ENCODE measurements at regions not wholly inside any gene's neighbourhood (a gene's known extent, or its start where the extent isn't known, plus 50 kb on each side); places are given as distances from the start of the nearest gene placed in this dataset.

DNA sequence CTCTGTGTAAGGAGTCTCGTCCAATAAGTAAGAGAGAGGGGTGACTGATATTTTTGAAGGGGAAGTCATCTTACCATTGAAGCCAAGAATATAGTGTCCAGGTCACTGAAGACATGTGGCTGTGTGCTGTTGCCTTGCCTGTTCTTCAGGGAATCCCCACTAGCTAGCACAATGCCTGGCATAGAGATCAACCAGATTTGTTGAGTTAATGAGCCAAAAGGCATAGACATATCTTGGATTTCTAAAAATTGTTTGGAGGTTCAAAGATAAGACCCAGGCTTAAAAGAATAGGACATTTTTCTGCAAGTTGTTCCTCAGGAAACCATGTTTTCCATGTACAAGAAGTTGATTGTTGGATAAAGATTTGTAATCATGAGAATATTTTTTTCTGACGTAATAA is 119.3 kb upstream of the DKK2 start:
- DNase-seq (ENCODE audit: low read depth): no peak

DNA sequence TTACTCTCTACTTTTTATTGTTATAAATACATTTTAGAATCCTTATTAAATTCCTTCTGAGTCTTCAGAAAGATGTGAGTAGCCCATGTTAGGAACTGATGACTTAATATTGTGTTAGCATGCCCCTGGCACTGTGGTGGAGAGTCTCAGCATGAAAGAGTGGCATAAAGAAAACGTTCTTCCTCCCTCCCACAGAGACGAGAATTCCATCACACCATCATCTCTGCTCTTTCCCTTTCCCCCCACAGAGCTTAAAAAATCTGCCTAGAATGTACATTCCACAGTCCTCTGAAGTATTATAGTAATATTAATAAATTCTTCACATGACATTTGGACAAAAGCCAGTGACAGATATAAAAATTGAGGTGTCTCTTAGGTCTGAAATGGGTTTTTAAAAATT is 117.8 kb upstream of the DKK2 start:
- DNase-seq (ENCODE audit: low read depth): no peak

DNA sequence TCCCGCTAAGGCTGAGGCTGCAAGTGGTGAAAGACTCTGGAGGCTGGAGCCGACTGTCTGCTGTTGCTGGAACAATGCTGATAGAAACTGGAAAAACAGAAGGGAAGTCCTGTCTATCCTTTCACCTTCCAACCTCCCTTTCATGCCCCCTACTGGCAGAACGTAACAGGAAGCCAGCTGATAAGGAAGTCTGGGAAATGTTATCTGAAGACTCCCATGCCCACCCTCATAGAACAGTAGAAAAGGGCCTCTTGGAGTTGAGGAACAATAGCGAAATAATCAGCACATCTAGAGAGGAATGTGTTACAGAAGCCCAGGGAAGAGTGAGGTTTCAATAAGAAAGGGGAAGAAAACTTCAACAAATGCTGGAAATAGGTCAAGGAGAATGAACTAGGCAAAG is 117.1 kb upstream of the DKK2 start:
- no peak for DNase-seq (ENCODE audit: low read depth)

DNA sequence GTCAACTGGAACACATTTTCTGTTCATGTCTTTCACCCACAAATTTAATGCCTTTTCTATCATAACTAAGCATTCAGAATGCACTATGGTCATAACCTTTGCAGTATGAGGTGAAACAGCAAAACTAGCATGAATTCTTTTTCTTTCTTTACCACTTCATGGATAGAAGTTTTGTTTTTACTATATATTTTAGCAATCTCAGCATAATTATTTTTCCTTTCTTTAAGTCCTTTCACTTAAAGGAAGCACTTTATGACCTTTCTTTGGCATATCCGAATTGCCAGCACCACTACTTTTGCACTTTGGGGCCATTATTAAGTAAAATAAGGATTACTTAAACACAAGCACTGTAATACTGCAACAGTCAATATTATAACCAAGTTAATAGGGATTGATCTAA is 115.1 kb upstream of the DKK2 start:
- DNase-seq (ENCODE audit: low read depth): no peak

- DNase-seq (ENCODE audit: low read depth): no peak
These were observed 112.8 kb upstream of the DKK2 start for GRCh38 chr4:107148904-107149303.

GRCh38 chr4:107147873-107148272 is 111.8 kb upstream of the DKK2 start:
- no peak for DNase-seq (ENCODE audit: low read depth)

- DNase-seq (ENCODE audit: low read depth): no peak
These were observed 102.3 kb upstream of the DKK2 start for GRCh38 chr4:107138433-107138832.

GRCh38 chr4:107133965-107134653 is 98.0 kb upstream of the DKK2 start:
- DNase-seq (ENCODE audit: low read depth): no peak

DNA sequence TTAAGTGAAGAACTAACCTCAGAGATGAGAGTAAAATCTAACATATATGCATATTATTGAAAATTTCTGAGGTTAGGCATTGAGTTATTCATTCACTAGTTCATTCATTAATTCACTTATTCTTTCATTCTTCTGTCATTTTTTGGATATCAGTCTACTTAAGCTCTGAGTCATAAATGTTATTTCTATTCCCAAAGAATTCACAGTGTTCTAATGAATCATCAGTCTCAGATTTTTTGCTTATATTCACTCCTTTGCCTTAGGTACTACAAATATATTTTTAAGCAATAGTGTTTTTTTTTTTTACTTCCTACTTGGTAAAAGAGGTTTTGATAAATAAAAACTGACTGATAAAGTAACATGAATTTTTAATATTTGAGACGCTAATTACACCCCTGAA is 95.2 kb upstream of the DKK2 start:
- no peak for DNase-seq (ENCODE audit: low read depth)

DNA sequence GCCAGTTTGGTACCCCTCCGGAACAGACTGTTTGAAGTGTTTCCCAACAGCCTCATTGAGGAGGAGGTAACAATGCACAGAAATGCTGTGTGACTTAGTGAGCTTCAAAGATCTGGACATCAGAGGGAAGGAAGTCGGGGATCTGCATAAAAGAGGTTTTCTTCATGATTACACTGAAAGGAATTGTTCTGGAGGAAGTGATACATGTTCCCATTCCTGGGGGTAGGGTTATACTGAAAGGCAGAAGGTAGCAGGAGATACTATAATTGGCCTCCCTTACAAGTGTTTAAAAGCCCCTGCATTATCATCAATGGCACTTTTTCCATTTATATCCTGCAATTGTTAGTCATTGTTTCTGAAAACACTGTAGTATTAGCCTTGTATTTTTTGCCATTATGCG is 94.0 kb upstream of the DKK2 start:
- no peak for DNase-seq (ENCODE audit: low read depth)

DNA sequence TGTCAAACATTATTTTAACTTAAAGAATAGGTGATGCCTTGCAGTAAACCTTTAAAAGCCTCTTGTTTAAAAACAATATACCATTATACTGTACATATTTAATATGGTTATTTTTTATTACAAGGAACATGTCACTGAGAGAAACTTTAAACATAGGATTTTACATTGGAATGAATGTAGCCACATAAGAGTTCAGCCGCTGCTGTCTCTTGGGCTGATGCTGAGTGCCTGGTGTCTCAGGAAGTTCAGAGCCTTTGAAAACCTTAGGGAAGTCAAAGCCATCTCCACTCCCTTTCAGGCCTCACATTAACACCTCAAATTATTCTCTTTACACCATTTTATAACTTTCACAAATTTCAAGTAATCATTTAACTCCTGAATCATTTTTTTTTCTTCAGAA is 93.5 kb upstream of the DKK2 start:
- no peak for DNase-seq (ENCODE audit: low read depth)

- DNase-seq (ENCODE audit: low read depth): no peak
These were observed 93.0 kb upstream of the DKK2 start for GRCh38 chr4:107129076-107129475.

GRCh38 chr4:107128116-107128515 is 92.0 kb upstream of the DKK2 start:
- DNase-seq (ENCODE audit: low read depth): no peak

DNA sequence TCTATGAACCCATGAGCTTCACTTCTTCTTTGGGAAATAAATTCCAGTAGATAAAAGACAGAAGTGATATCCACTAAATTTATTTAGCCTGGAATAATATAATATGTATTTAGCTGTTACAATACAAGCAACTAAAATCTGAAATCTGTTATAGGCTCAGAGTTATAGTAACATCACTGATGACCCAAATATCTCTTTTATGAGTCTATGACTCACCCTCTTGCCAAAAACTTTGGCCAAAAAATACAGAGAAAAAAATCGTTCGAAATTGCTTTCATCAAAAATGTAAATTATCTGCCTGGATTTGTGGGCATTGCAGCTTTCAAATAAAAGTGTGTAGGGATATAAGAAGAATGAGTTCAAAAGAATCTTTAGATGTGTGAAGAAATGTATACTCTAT is 89.4 kb upstream of the DKK2 start:
- no peak for DNase-seq (ENCODE audit: low read depth)

- no peak for DNase-seq (ENCODE audit: low read depth)
These were observed 86.6 kb upstream of the DKK2 start for GRCh38 chr4:107122736-107123135.

- DNase-seq (ENCODE audit: low read depth): no peak
These were observed 84.5 kb upstream of the DKK2 start for GRCh38 chr4:107120661-107121060.

GRCh38 chr4:107117726-107118125 is 81.6 kb upstream of the DKK2 start:
- no peak for DNase-seq (ENCODE audit: low read depth)

DNA sequence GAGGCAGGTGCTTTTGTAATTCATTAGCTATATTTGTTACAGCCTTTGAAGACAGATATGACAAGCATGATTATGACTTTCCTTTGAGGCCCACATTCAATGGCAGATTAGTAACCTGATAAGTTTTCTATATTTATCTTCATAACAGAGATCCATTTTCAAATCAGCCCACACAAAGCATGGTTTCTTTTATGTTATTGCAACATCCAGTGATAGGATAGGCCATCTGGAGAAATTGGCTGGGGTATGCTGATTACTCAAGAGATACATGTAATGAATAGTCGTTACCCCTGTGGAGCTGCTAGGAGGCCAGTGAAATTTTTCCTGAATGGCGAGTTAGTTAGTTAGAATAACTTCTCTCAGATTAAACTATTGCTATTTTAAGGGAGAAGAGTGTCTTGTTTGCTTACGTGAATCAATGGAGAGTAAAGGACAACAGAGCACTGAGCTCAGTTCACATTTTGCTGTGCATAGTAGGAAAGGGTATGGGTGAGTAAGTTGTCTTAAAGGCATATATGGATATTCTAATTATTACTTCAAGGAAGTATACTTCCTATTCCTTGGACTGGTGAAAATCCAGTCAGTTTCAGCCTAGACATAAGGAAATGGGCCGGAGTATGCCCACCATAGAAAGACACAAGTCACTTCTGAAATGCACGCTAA is 79.2 kb upstream of the DKK2 start:
- DNase-seq (ENCODE audit: low read depth): no peak

GRCh38 chr4:107114059-107114458 is 77.9 kb upstream of the DKK2 start:
- DNase-seq (ENCODE audit: low read depth): no peak

DNA sequence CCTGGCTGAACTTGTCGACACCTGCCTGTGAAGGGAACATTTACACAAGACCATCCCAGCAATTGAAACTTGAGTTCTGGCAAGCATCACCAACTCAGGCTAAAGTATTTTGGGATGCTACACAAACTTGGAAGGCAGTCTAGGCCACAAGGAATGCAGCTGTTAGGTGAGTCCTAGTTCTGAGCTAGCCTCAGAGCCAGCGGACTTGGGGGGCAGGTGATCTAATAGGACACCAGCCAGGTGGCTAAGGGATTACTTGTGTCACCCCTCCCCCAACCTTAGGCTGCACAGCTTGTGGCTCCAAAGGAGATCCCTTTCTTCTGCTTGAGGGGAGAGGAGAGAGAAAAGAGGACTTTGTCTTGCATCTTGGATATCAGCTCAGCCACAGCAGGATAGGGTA is 62.3 kb upstream of the DKK2 start:
- DNase-seq (ENCODE audit: low read depth): no peak

DNA sequence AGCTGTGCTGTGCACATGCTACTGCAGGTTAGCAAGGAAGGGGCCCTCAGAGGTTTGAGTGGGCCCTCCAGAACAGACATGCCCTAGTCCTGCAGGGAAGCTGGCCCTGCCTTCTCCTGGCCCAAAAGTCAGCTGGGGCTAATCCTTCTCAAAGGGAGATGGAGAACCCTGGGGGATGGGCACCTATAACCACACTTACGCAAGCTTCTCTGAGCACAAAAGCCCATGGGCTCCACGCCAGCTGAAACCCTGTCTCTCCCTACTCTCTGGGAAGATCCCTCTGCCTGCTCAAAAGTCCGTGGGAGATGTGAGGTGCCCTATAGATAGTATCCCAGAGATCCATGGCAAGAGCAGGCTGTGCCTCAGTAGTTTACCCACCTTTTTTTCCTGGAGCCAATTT is 58.9 kb upstream of the DKK2 start:
- no peak for DNase-seq (ENCODE audit: low read depth)

GRCh38 chr4:107094332-107094731 is 58.2 kb upstream of the DKK2 start:
- no peak for DNase-seq (ENCODE audit: low read depth)
